B cell (primary cell): ENCODE measurements at regions not wholly inside any gene's neighbourhood (a gene's known extent, or its start where the extent isn't known, plus 50 kb on each side); places are given as distances from the start of the nearest gene placed in this dataset.

Source experiments
- ATAC-seq: fragments of 200-7000 bp; cut with Tn5 transposase; one replicate; pipeline ENCODE4 v1.10.0; 2021; ENCODE audit warnings: low read depth, mild to moderate bottlenecking, moderate number of reproducible peaks, moderate library complexity
- CTCF ChIA-PET: fragments of 350-600 bp; sonication (Branson Sonifier 250); formaldehyde crosslinking; loops from one replicate; lab custom pipeline; 2021; ENCODE audit warnings: antibody characterized with exemption, inconsistent platforms; lab: Charles Lee
- POLR2A ChIA-PET: fragments of 350-600 bp; sonication (Branson Sonifier 250); formaldehyde crosslinking; loops from one replicate; lab custom pipeline; 2021; ENCODE audit warnings: antibody characterized with exemption; lab: Charles Lee
- DNase-seq: peaks from one replicate; pipeline ENCODE4 v3.0.0; 2013
- H2AFZ ChIP-seq: 2 replicates; pipeline ENCODE4 v1.6.1; 2012; ENCODE audit warnings: mild to moderate bottlenecking, low read depth, low read length; ENCODE audit not compliant: insufficient read depth, poor library complexity, severe bottlenecking
- H3K27ac ChIP-seq, 2 donors: 1 replicate in 1 of 2; 2 replicates in 1 of 2; pipeline ENCODE4 v1.5.1; 2012 to 2013; ENCODE audit warnings: low read length in 2 of 2, mild to moderate bottlenecking in 2 of 2, moderate library complexity in 1 of 2
- H3K27me3 ChIP-seq, 4 experiments: fragments of 200-600 bp in 1 of 4; sonication (generic) in 1 of 4; replicated peaks in 1 of 4; 1 replicate in 2 of 4; 2 replicates in 2 of 4; pipeline versions ENCODE4 v1.6.1 to v1.7.0; 2013 to 2016; ENCODE audit warnings: low read length in 3 of 4, mild to moderate bottlenecking in 2 of 4, mixed read lengths in 1 of 4, moderate library complexity in 1 of 4; ENCODE audit not compliant: insufficient read depth in 4 of 4, control insufficient read depth in 3 of 4; ENCODE audit errors: control extremely low read depth in 1 of 4
- H3K36me3 ChIP-seq, 2 experiments: replicated peaks in 1 of 2; 1 replicate in 1 of 2; 2 replicates in 1 of 2; pipeline versions ENCODE4 v1.6.1 to v1.7.1; 2013; ENCODE audit warnings: low read length in 1 of 2; ENCODE audit not compliant: insufficient read depth in 2 of 2, control insufficient read depth in 1 of 2; ENCODE audit errors: control extremely low read depth in 1 of 2, extremely low read depth in 1 of 2
- H3K4me1 ChIP-seq, 2 donors: fragments of 200-600 bp in 1 of 2; sonication (generic) in 1 of 2; 1 replicate in 1 of 2; 2 replicates in 1 of 2; pipeline versions ENCODE4 v1.5.1 to v1.6.1; 2013 to 2017; ENCODE audit warnings: low read length in 2 of 2; ENCODE audit not compliant: control insufficient read depth in 2 of 2, insufficient read depth in 2 of 2
- H3K4me2 ChIP-seq: replicated peaks from 2 replicates; pipeline ENCODE3; 2012; ENCODE audit warnings: mild to moderate bottlenecking, low read depth, low read length; ENCODE audit not compliant: poor library complexity, severe bottlenecking
- H3K4me3 ChIP-seq, 5 experiments: fragments of 200-600 bp in 1 of 5; sonication (generic) in 1 of 5; 1 replicate in 3 of 5; 2 replicates in 2 of 5; pipeline versions ENCODE4 v1.5.1 to v1.7.0; 2011 to 2016; ENCODE audit warnings: low read length in 4 of 5, mild to moderate bottlenecking in 4 of 5, low read depth in 2 of 5, control low read depth in 1 of 5, moderate library complexity in 1 of 5; ENCODE audit not compliant: insufficient read depth in 1 of 5; ENCODE audit errors: control extremely low read depth in 1 of 5, extremely low read depth in 1 of 5
- H3K79me2 ChIP-seq: fragments of 200-600 bp; sonication (generic); one replicate; pipeline ENCODE4 v1.6.0; 2016; ENCODE audit warnings: low read length; ENCODE audit not compliant: control insufficient read depth, insufficient read depth
- H3K9ac ChIP-seq: fragments of 200-600 bp; sonication (generic); 2 replicates; pipeline ENCODE4 v1.6.1; 2017; ENCODE audit warnings: mild to moderate bottlenecking, low read length, moderate library complexity
- H3K9me3 ChIP-seq, 3 donors: one replicate each; pipeline versions ENCODE4 v1.6.1 to v1.7.1; 2013; ENCODE audit warnings: low read length in 2 of 3; ENCODE audit not compliant: control insufficient read depth in 2 of 3, insufficient read depth in 1 of 3; ENCODE audit errors: control extremely low read depth in 1 of 3
- H4K20me1 ChIP-seq: 2 replicates; pipeline ENCODE4 v1.6.0; 2012; ENCODE audit warnings: mild to moderate bottlenecking, low read length; ENCODE audit not compliant: insufficient read depth, control insufficient read depth, poor library complexity, severe bottlenecking
- H3K27ac Mint-ChIP-seq: one replicate; pipeline ENCODE4 v1.8.0; 2021; ENCODE audit warnings: mixed read lengths
- H3K27me3 Mint-ChIP-seq: one replicate; pipeline ENCODE4 v1.8.0; 2021; ENCODE audit warnings: mixed read lengths
- H3K4me1 Mint-ChIP-seq: one replicate; pipeline ENCODE4 v1.8.0; 2021; ENCODE audit warnings: mixed read lengths
- H3K4me3 Mint-ChIP-seq: one replicate; pipeline ENCODE4 v1.8.0; 2021; ENCODE audit warnings: mixed read lengths
- H3K9me3 Mint-ChIP-seq: one replicate; pipeline ENCODE4 v1.8.0; 2022; ENCODE audit warnings: mixed read lengths; ENCODE audit not compliant: insufficient read depth
- CTCF ChIP-seq: fragments of 200-600 bp; IDR thresholded peaks from one replicate; pipeline ENCODE4 v1.8.0; 2022; ENCODE audit warnings: antibody characterized with exemption, mild to moderate bottlenecking
- EZH2 ChIP-seq: IDR thresholded peaks from 2 replicates; pipeline ENCODE4 v1.6.1; 2012; ENCODE audit warnings: borderline replicate concordance, low read depth, mild to moderate bottlenecking, moderate library complexity, low read length; ENCODE audit not compliant: insufficient read depth, poor library complexity, severe bottlenecking
- WGBS: methylation state at CpG from one replicate; pipeline ENCODE4 v1.1.5; 2013; ENCODE audit warnings: missing lambda C conversion rate; ENCODE audit not compliant: insufficient coverage; 5-methylcytosine and 5-hydroxymethylcytosine counted together
- intact Hi-C: fragments of 100-400 bp; cut with micrococcal nuclease; formaldehyde crosslinking; loops from one replicate; pipeline ENCODE4 v1.10.0; 2022

GRCh38 chr1:58966917-58967740, 183.3 kb upstream of the JUN start:
- DNase-seq (no peak), ATAC-seq (no peak)
- no peak for TF ChIP-seq CTCF
- TF ChIP-seq EZH2, result no peak
- WGBS, result 90% methylated on average over 3 of the region's 5 CpGs
- Mint-ChIP-seq H3K4me3 (peak overlapping the region; percentile 0), H3K4me1 (peaks cover 69% of the 10 kb centered on the region), H3K27me3 (no peaks in the 10 kb centered on the region), H3K27ac (peak overlapping the region; percentile 76), H3K9me3 (no peaks in the 10 kb centered on the region)
- peak overlapping the region in 1 of 5 experiments; percentile 5 for H3K4me3 ChIP-seq
- no peak overlapping the region for H3K9ac ChIP-seq
- peaks cover 54 to 58% of the 10 kb centered on the region in 2 donors for H3K4me1 ChIP-seq
- no peaks in the 10 kb centered on the region for H3K9me3 ChIP-seq
- H3K27me3 ChIP-seq, result no peaks in the 10 kb centered on the region
- peak overlapping the region; percentile 35 for H3K4me2 ChIP-seq
- ChIA-PET POLR2A (no interaction called here), CTCF (interaction anchor here (0.7 to 2.3 kb wide), 5 partner anchors 13 to 185 kb away, joined by 3 to 8 read pairs (median 4); no protein-coding TSS in a partner anchor)
- peak overlapping the region; percentile 40 for H2AFZ ChIP-seq
- no peaks in the 10 kb centered on the region for H4K20me1 ChIP-seq
- H3K27ac ChIP-seq, result peak overlapping the region; percentile 81 to 90
- no peaks in the 10 kb centered on the region for H3K79me2 ChIP-seq
- no peaks in the 10 kb centered on the region for H3K36me3 ChIP-seq
- intact Hi-C loops, result no loop called here
